Esophagus squamous epithelium (tissue), 5 donors: ENCODE measurements at regions not wholly inside any gene's neighbourhood (a gene's known extent, or its start where the extent isn't known, plus 50 kb on each side); places are given as distances from the start of the nearest gene placed in this dataset.

ENCODE experiments used
- DNase-seq: peaks from one replicate; lab custom pipeline; 2025; lab: John Stamatoyannopoulos, UW
- H3K27ac ChIP-seq, 4 donors: fragments of 200-600 bp; sonication (generic); one replicate each; pipeline ENCODE4 v1.5.1; 2016 to 2019; ENCODE audit warnings: mild to moderate bottlenecking in 1 of 4
- H3K27me3 ChIP-seq, 4 donors: fragments of 200-600 bp; sonication (generic); 1 replicate in 3 of 4; 2 replicates in 1 of 4; pipeline versions ENCODE4 v1.5.1 to v1.6.0; 2017 to 2021; ENCODE audit warnings: antibody characterized with exemption in 1 of 4
- H3K36me3 ChIP-seq, 3 donors: fragments of 200-600 bp; sonication (generic); one replicate each; pipeline ENCODE4 v1.5.1; 2016 to 2019
- H3K4me1 ChIP-seq, 3 donors: fragments of 200-600 bp; sonication (generic); one replicate each; pipeline ENCODE4 v1.5.1; 2017 to 2019
- H3K4me3 ChIP-seq, 4 donors: fragments of 200-600 bp; sonication (generic); 1 replicate in 3 of 4; 2 replicates in 1 of 4; pipeline ENCODE4 v1.5.1; 2016 to 2019; ENCODE audit warnings: mild to moderate bottlenecking in 2 of 4, moderate library complexity in 1 of 4
- H3K9me3 ChIP-seq, 3 donors: fragments of 200-600 bp; sonication (generic); one replicate each; pipeline ENCODE4 v1.5.1; 2016 to 2019
- CTCF ChIP-seq, 6 experiments: fragments of 450-650 bp in 4 of 6; fragments of 200-600 bp in 2 of 6; sonication (generic) in 2 of 6; IDR thresholded peaks; one replicate each; pipeline ENCODE4 v1.5.1; 2016 to 2019; ENCODE audit warnings: antibody characterized with exemption in 6 of 6, mild to moderate bottlenecking in 4 of 6, moderate library complexity in 4 of 6
- POLR2A ChIP-seq, 4 donors: fragments of 450-650 bp; IDR thresholded peaks; one replicate each; pipeline ENCODE4 v1.6.1; 2017; ENCODE audit warnings: antibody characterized with exemption in 4 of 4, mild to moderate bottlenecking in 4 of 4, moderate library complexity in 3 of 4
- WGBS, 2 donors: methylation state at CpG; one replicate each; pipeline ENCODE4 v1.1.5; 2018; 5-methylcytosine and 5-hydroxymethylcytosine counted together
- intact Hi-C: fragments of 100-400 bp; cut with DNase I; formaldehyde crosslinking; loops from one replicate; pipeline ENCODE4 v1.15.0; 2022
- donor health status: DM: yes; HTN: yes; CAD: no.

DNA sequence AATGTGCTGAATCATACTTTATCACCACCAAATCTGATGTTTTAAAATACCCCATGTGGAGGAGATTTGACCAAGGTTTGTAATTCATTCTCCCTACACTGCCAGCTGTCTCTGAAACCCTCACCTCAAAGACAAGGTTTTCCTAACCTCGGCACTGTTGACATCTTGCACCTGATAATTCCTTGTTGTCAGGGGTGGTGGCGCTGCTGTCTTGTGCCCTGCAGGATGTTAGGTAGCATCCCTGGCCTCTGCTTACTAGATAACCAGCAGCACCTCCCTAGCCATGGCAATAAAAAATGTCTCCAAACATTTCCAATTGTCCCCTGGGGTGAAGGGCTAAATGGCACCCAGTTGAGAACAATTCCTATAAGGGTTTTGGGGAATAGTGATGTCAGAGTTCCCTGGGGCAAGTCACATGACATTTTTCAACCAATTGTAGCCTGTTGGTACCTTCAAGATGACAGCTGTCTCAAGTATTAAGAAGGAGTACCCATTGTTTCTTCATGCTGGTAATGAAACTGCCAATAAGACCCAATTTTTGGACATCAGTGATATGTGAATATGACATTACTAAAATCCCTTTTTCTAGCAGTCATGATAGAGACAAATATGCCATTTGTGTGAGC is 160.6 kb upstream of the PLCXD3 start:
- TF ChIP-seq POLR2A (IDR thresholded peaks at IDR 0.05) (no peak), CTCF (IDR thresholded peaks at IDR 0.05) (no peak)
- Histone ChIP-seq H3K27ac (no peak overlapping the region), H3K36me3 (no peaks in the 10 kb centered on the region), H3K9me3 (no peaks in the 10 kb centered on the region), H3K4me1 (no peaks in the 10 kb centered on the region), H3K4me3 (no peak overlapping the region), H3K27me3 (no peaks in the 10 kb centered on the region)
- intact Hi-C loops: no loop called here
- DNase-seq: no peak
- 48 to 53% methylated on average over 2 of the region's 2 CpGs for WGBS, 2 donors

GRCh38 chr5:41670216-41670615 is 159.8 kb upstream of the PLCXD3 start:
- Histone ChIP-seq H3K4me1 (no peaks in the 10 kb centered on the region), H3K27me3 (no peaks in the 10 kb centered on the region), H3K36me3 (no peaks in the 10 kb centered on the region), H3K9me3 (no peaks in the 10 kb centered on the region), H3K27ac (no peak overlapping the region), H3K4me3 (no peak overlapping the region)
- DNase-seq: no peak
- 75 to 79% methylated on average over 3 of the region's 3 CpGs for WGBS, 2 donors
- intact Hi-C loops: no loop called here
- TF ChIP-seq POLR2A (IDR thresholded peaks at IDR 0.05): no peak
- TF ChIP-seq CTCF (IDR thresholded peaks at IDR 0.05): no peak

DNA sequence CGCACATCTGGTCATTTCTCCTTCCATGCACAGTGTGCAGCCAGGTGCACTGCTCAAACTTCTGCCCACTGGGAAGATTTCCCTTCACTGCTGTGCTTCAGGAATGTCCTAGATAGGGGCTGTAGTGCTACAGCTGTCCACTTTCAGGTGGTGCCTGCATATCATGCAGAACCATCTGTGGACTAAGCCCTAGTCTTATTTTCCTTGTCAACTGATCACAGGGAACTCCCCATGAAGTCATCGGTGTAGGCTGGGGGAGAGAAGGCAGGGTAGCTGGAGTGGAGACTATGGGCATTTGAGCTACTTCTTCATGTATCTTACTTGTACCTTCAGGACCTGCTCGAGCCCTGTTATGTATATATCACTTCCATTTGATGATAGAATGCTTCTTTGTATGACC is 150.9 kb upstream of the PLCXD3 start:
- H3K27me3 ChIP-seq: no peaks in the 10 kb centered on the region
- intact Hi-C loops: no loop called here
- no peaks in the 10 kb centered on the region for H3K4me1 ChIP-seq
- no peak overlapping the region for H3K27ac ChIP-seq
- DNase-seq: no peak
- H3K9me3 ChIP-seq: no peaks in the 10 kb centered on the region
- WGBS, 2 donors: 51 to 58% methylated on average over 2 to 3 of the region's 3 CpGs
- H3K4me3 ChIP-seq: no peak overlapping the region
- TF ChIP-seq CTCF (IDR thresholded peaks at IDR 0.05): no peak
- no peak for TF ChIP-seq POLR2A (IDR thresholded peaks at IDR 0.05)
- H3K36me3 ChIP-seq: no peaks in the 10 kb centered on the region

GRCh38 chr5:41656597-41656996 is 146.2 kb upstream of the PLCXD3 start:
- no peaks in the 10 kb centered on the region for H3K36me3 ChIP-seq
- no peak overlapping the region for H3K27ac ChIP-seq
- no peaks in the 10 kb centered on the region for H3K4me1 ChIP-seq
- no peaks in the 10 kb centered on the region for H3K27me3 ChIP-seq
- H3K4me3 ChIP-seq: no peak overlapping the region
- intact Hi-C loops: no loop called here
- 88 to 93% methylated on average over 1 of the region's 1 CpG for WGBS, 2 donors
- no peak for DNase-seq
- no peaks in the 10 kb centered on the region for H3K9me3 ChIP-seq
- TF ChIP-seq POLR2A (IDR thresholded peaks at IDR 0.05): no peak
- TF ChIP-seq CTCF (IDR thresholded peaks at IDR 0.05): no peak

GRCh38 chr5:41650131-41650530 is 139.7 kb upstream of the PLCXD3 start:
- Histone ChIP-seq H3K9me3 (no peaks in the 10 kb centered on the region), H3K4me1 (no peaks in the 10 kb centered on the region), H3K4me3 (no peak overlapping the region), H3K27me3 (no peaks in the 10 kb centered on the region), H3K27ac (no peak overlapping the region), H3K36me3 (no peaks in the 10 kb centered on the region)
- intact Hi-C loops: no loop called here
- 67 to 78% methylated on average over 3 to 6 of the region's 6 CpGs for WGBS, 2 donors
- TF ChIP-seq CTCF (IDR thresholded peaks at IDR 0.05): no peak
- no peak for TF ChIP-seq POLR2A (IDR thresholded peaks at IDR 0.05)
- no peak for DNase-seq
